ENCODE measurements at regions not wholly inside any gene's neighbourhood (a gene's known extent, or its start where the extent isn't known, plus 50 kb on each side); places are given as distances from the start of the nearest gene placed in this dataset.

GRCh38 chr17:36749493-36749892, 148.1 kb downstream of the MRM1 start:
- Histone ChIP-seq H3K4me1 (ENCODE audit: control insufficient read depth in 3 of 3, insufficient read depth in 3 of 3, low read length in 3 of 3) (no peaks in the 10 kb centered on the region), H3K4me3 (ENCODE audit: low read length in 3 of 3) (no peak overlapping the region), H3K27ac (ENCODE audit: low read depth, low read length) (no peak overlapping the region), H3K9ac (ENCODE audit: low read depth in 1 of 3, low read length in 3 of 3) (no peak overlapping the region), H3K36me3 (ENCODE audit: control insufficient read depth in 3 of 3, insufficient read depth in 3 of 3, low read length in 3 of 3) (no peaks in the 10 kb centered on the region), H3K9me3 (ENCODE audit: control insufficient read depth in 3 of 3, low read length in 3 of 3) (no peaks in the 10 kb centered on the region), H3K27me3 (ENCODE audit: control insufficient read depth in 3 of 3, insufficient read depth in 3 of 3, low read length in 3 of 3) (peaks cover 11 to 48% (median 47%) of the 10 kb centered on the region in 3 donors)

- no peaks in the 10 kb centered on the region for H3K9me3 ChIP-seq (ENCODE audit: control insufficient read depth in 3 of 3, low read length in 3 of 3)
- no peak overlapping the region for H3K4me3 ChIP-seq (ENCODE audit: low read length in 3 of 3)
- H3K36me3 ChIP-seq (ENCODE audit: control insufficient read depth in 3 of 3, insufficient read depth in 3 of 3, low read length in 3 of 3), result no peaks in the 10 kb centered on the region
- H3K9ac ChIP-seq (ENCODE audit: low read depth in 1 of 3, low read length in 3 of 3), result no peak overlapping the region
- peaks cover 13 to 50% (median 49%) of the 10 kb centered on the region in 3 donors for H3K27me3 ChIP-seq (ENCODE audit: control insufficient read depth in 3 of 3, insufficient read depth in 3 of 3, low read length in 3 of 3)
- no peak overlapping the region for H3K27ac ChIP-seq (ENCODE audit: low read depth, low read length)
- no peaks in the 10 kb centered on the region for H3K4me1 ChIP-seq (ENCODE audit: control insufficient read depth in 3 of 3, insufficient read depth in 3 of 3, low read length in 3 of 3)
Observed at GRCh38 chr17:36750316-36750885, 149.0 kb downstream of the MRM1 start.

GRCh38 chr17:36752096-36752888, 150.9 kb downstream of the MRM1 start:
- H3K4me1 ChIP-seq (ENCODE audit: control insufficient read depth in 3 of 3, insufficient read depth in 3 of 3, low read length in 3 of 3), result no peaks in the 10 kb centered on the region
- H3K36me3 ChIP-seq (ENCODE audit: control insufficient read depth in 3 of 3, insufficient read depth in 3 of 3, low read length in 3 of 3), result no peaks in the 10 kb centered on the region
- no peak overlapping the region for H3K27ac ChIP-seq (ENCODE audit: low read depth, low read length)
- peaks cover 18 to 56% (median 44%) of the 10 kb centered on the region in 3 donors for H3K27me3 ChIP-seq (ENCODE audit: control insufficient read depth in 3 of 3, insufficient read depth in 3 of 3, low read length in 3 of 3)
- no peak overlapping the region for H3K9ac ChIP-seq (ENCODE audit: low read depth in 1 of 3, low read length in 3 of 3)
- no peak overlapping the region for H3K4me3 ChIP-seq (ENCODE audit: low read length in 3 of 3)
- no peaks in the 10 kb centered on the region for H3K9me3 ChIP-seq (ENCODE audit: control insufficient read depth in 3 of 3, low read length in 3 of 3)

- Histone ChIP-seq H3K9me3 (ENCODE audit: control insufficient read depth in 3 of 3, low read length in 3 of 3) (no peaks in the 10 kb centered on the region), H3K36me3 (ENCODE audit: control insufficient read depth in 3 of 3, insufficient read depth in 3 of 3, low read length in 3 of 3) (no peaks in the 10 kb centered on the region), H3K27me3 (ENCODE audit: control insufficient read depth in 3 of 3, insufficient read depth in 3 of 3, low read length in 3 of 3) (peaks cover 18 to 39% (median 37%) of the 10 kb centered on the region in 3 donors), H3K9ac (ENCODE audit: low read depth in 1 of 3, low read length in 3 of 3) (no peak overlapping the region), H3K27ac (ENCODE audit: low read depth, low read length) (no peak overlapping the region), H3K4me1 (ENCODE audit: control insufficient read depth in 3 of 3, insufficient read depth in 3 of 3, low read length in 3 of 3) (no peaks in the 10 kb centered on the region), H3K4me3 (ENCODE audit: low read length in 3 of 3) (no peak overlapping the region)
Observed at GRCh38 chr17:36755586-36755985, 154.2 kb downstream of the MRM1 start.

GRCh38 chr17:36756695-36757094, 155.3 kb downstream of the MRM1 start:
- no peaks in the 10 kb centered on the region for H3K9me3 ChIP-seq (ENCODE audit: control insufficient read depth in 3 of 3, low read length in 3 of 3)
- peaks cover 13 to 36% (median 30%) of the 10 kb centered on the region in 3 donors for H3K27me3 ChIP-seq (ENCODE audit: control insufficient read depth in 3 of 3, insufficient read depth in 3 of 3, low read length in 3 of 3)
- no peaks in the 10 kb centered on the region for H3K36me3 ChIP-seq (ENCODE audit: control insufficient read depth in 3 of 3, insufficient read depth in 3 of 3, low read length in 3 of 3)
- H3K9ac ChIP-seq (ENCODE audit: low read depth in 1 of 3, low read length in 3 of 3), result no peak overlapping the region
- H3K27ac ChIP-seq (ENCODE audit: low read depth, low read length), result no peak overlapping the region
- no peak overlapping the region for H3K4me3 ChIP-seq (ENCODE audit: low read length in 3 of 3)
- no peaks in the 10 kb centered on the region for H3K4me1 ChIP-seq (ENCODE audit: control insufficient read depth in 3 of 3, insufficient read depth in 3 of 3, low read length in 3 of 3)

GRCh38 chr17:36760425-36760824, 159.0 kb downstream of the MRM1 start:
- Histone ChIP-seq H3K4me1 (ENCODE audit: control insufficient read depth in 3 of 3, insufficient read depth in 3 of 3, low read length in 3 of 3) (no peaks in the 10 kb centered on the region), H3K9me3 (ENCODE audit: control insufficient read depth in 3 of 3, low read length in 3 of 3) (no peaks in the 10 kb centered on the region), H3K36me3 (ENCODE audit: control insufficient read depth in 3 of 3, insufficient read depth in 3 of 3, low read length in 3 of 3) (no peaks in the 10 kb centered on the region), H3K4me3 (ENCODE audit: low read length in 3 of 3) (no peak overlapping the region), H3K27me3 (ENCODE audit: control insufficient read depth in 3 of 3, insufficient read depth in 3 of 3, low read length in 3 of 3) (peaks cover 5 to 25% (median 15%) of the 10 kb centered on the region in 3 donors), H3K9ac (ENCODE audit: low read depth in 1 of 3, low read length in 3 of 3) (no peak overlapping the region), H3K27ac (ENCODE audit: low read depth, low read length) (no peak overlapping the region)

GRCh38 chr17:36761203-36761950, 160.0 kb downstream of the MRM1 start:
- Histone ChIP-seq H3K9ac (ENCODE audit: low read depth in 1 of 3, low read length in 3 of 3) (no peak overlapping the region), H3K4me3 (ENCODE audit: low read length in 3 of 3) (no peak overlapping the region), H3K27ac (ENCODE audit: low read depth, low read length) (no peak overlapping the region), H3K27me3 (ENCODE audit: control insufficient read depth in 3 of 3, insufficient read depth in 3 of 3, low read length in 3 of 3) (peaks cover 7 to 33% (median 19%) of the 10 kb centered on the region in 3 donors), H3K9me3 (ENCODE audit: control insufficient read depth in 3 of 3, low read length in 3 of 3) (no peaks in the 10 kb centered on the region), H3K4me1 (ENCODE audit: control insufficient read depth in 3 of 3, insufficient read depth in 3 of 3, low read length in 3 of 3) (no peaks in the 10 kb centered on the region), H3K36me3 (ENCODE audit: control insufficient read depth in 3 of 3, insufficient read depth in 3 of 3, low read length in 3 of 3) (no peaks in the 10 kb centered on the region)

- no peak overlapping the region for H3K27ac ChIP-seq (ENCODE audit: low read depth, low read length)
- H3K9me3 ChIP-seq (ENCODE audit: control insufficient read depth in 3 of 3, low read length in 3 of 3), result no peaks in the 10 kb centered on the region
- no peak overlapping the region for H3K4me3 ChIP-seq (ENCODE audit: low read length in 3 of 3)
- no peaks in the 10 kb centered on the region for H3K36me3 ChIP-seq (ENCODE audit: control insufficient read depth in 3 of 3, insufficient read depth in 3 of 3, low read length in 3 of 3)
- H3K9ac ChIP-seq (ENCODE audit: low read depth in 1 of 3, low read length in 3 of 3), result no peak overlapping the region
- H3K27me3 ChIP-seq (ENCODE audit: control insufficient read depth in 3 of 3, insufficient read depth in 3 of 3, low read length in 3 of 3), result peaks cover 18 to 50% (median 46%) of the 10 kb centered on the region in 3 donors
- H3K4me1 ChIP-seq (ENCODE audit: control insufficient read depth in 3 of 3, insufficient read depth in 3 of 3, low read length in 3 of 3), result no peaks in the 10 kb centered on the region
Observed at GRCh38 chr17:36765436-36766043, 164.2 kb downstream of the MRM1 start.

- H3K27ac ChIP-seq (ENCODE audit: low read depth, low read length), result no peak overlapping the region
- H3K36me3 ChIP-seq (ENCODE audit: control insufficient read depth in 3 of 3, insufficient read depth in 3 of 3, low read length in 3 of 3), result no peaks in the 10 kb centered on the region
- H3K9me3 ChIP-seq (ENCODE audit: control insufficient read depth in 3 of 3, low read length in 3 of 3), result no peaks in the 10 kb centered on the region
- no peak overlapping the region for H3K9ac ChIP-seq (ENCODE audit: low read depth in 1 of 3, low read length in 3 of 3)
- no peak overlapping the region for H3K4me3 ChIP-seq (ENCODE audit: low read length in 3 of 3)
- H3K27me3 ChIP-seq (ENCODE audit: control insufficient read depth in 3 of 3, insufficient read depth in 3 of 3, low read length in 3 of 3), result peaks cover 21 to 56% (median 43%) of the 10 kb centered on the region in 3 donors
- H3K4me1 ChIP-seq (ENCODE audit: control insufficient read depth in 3 of 3, insufficient read depth in 3 of 3, low read length in 3 of 3), result no peaks in the 10 kb centered on the region
Observed at GRCh38 chr17:36768394-36768793, 167.0 kb downstream of the MRM1 start.

Data from skeletal muscle tissue (tissue), 3 donors.